ENCODE measurements at regions not wholly inside any gene's neighbourhood (a gene's known extent, or its start where the extent isn't known, plus 50 kb on each side); places are given as distances from the start of the nearest gene placed in this dataset.
"Not testable (repeated sequence)": the region's sequence is repeated elsewhere in the genome, so short reads cannot be mapped to it uniquely, and the experiment has no call there.

DNA sequence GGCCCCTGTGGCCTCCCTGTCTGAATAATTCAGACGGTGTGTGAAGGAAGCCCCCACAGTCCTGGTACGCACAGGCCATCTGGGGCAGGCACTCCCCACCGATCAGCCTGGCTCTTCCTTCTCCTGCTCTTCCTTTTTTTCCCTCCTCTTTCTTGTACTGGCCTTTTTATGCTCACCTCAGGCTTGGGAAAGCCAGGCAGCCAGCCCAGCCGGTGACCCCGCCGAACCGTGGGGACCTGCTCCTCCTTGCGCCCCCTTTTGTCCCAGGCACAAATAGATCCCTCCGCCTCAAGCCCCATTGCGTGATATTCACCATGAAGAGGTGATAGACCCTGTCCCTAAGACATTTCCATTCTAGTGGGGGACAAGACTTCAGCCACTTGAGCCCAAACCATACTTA, 80.2 kb upstream of the BRD7 start:
- no peak for DNase-seq

DNA sequence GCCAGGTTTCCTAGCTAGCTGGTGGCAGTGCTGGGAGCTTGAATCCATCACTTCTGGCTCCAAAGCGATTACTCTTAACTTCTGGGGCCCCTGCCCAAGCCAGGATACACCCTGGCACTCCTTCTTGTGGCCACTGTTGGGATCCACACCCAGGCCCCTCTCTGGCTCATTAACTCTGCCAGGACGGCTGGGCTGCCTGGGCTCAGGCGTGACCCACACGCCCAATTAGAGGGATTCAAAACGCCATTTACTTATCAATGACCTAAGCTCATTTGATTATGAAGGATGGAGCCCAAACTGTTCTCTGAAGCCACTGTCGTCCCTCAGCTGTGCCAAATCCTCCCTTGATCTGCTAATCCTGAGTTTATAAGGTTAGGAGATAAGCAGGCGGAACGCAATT, 79.7 kb upstream of the BRD7 start:
- DNase-seq: no peak

DNA sequence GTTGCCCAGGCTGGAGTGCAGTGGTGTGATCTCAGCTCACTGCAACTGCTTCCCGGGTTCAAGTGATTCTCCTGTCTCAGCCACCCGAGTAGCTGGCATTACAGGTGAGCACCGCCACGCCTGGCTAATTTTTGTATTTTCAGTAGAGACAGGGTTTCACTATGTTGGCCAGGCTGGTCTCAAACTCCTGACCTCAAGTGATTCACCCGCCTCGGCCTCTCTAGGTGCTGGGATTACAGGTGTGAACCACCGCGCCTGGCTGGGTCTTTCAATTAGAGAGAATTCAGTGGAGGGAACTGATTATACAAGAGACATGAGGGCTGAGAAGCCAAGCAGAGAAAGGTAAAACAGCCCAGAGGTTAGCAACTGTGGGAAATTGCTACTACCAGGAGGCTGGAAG, 78.6 kb upstream of the BRD7 start:
- not testable (repeated sequence) for DNase-seq

DNA sequence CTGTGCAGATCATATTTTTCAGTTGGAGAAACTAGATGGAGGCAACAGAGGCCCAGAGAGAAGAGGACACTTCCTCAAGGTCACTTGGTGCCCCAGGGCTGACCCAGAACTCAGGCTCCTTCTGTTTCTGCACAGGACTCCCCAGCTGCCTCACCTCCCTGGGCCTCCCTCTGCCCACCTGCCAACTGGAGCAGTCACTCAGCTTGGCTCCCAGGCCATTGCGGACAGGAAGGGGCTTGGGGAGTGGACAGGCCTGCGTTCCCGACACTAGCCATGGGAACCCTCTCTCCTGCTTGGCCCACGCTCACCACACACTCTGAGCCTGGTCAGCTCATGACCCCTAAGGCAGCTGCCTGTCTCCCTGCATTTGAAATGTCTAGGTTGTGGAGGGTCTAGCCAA, 78.1 kb upstream of the BRD7 start:
- no peak for DNase-seq

DNA sequence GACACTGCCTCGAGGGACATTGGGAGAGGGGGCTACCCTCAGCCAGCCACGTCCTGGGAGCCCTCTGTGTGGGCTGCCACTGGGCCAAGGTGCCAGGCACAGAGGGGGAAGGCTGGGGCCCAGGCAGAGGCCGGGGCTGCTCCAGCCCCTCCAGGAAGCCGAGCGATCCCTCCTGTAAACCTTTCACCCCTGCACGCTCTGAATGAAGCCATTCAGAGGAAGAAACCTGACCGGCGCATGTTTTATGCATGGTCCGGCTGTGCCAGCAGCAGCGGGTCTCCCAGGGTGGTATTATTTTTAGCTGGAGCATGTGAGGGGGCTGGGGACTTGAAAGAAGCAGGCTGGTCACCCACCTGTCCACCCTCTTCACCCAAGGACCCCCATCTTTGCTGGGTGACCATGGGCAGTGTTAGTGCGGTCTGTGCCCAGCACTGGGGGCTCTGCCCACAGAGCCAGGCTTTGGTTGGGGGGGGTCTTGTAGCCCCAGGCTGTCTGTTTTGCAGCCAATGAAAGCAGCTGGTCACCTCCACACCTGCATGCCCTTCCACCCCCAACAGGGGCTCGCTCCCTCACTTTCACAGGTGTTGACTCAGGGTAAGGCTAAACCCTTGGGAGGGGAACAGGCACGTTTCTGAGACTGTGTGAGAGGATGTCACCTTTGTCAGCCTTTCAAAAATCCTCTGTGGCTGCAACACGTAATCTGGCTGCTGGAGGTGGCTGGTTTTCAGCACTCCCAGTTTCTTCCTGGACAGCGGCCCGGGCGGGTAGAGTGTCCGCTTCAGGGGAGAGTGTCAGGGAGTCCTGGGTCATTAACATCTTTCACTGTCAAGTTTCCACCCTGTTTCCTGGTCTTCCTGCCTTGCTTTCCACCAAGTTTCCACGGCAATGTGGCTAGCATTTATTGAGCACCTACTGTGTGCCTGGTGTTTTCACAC, 77.1 kb upstream of the BRD7 start:
- DNase-seq: no peak

DNA sequence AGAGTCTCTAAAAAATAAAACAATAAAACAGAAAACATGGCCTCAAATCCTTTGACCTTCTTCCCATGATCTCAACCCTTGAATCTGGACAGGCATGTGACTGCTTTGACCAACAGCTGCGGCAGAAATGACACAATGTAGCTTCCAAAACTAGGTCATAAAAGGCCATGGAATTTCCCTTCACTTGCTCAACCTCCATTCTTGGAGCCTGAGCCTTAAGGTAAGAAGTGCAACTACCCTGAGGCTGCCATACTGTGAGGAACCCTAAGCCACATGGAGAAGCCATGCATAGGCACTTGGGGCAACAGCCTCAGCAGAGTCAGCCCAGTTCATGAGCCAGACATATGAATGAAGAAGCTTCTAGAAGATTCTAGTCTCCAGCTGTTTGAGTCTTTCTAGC, 75.7 kb upstream of the BRD7 start:
- DNase-seq: no peak

DNA sequence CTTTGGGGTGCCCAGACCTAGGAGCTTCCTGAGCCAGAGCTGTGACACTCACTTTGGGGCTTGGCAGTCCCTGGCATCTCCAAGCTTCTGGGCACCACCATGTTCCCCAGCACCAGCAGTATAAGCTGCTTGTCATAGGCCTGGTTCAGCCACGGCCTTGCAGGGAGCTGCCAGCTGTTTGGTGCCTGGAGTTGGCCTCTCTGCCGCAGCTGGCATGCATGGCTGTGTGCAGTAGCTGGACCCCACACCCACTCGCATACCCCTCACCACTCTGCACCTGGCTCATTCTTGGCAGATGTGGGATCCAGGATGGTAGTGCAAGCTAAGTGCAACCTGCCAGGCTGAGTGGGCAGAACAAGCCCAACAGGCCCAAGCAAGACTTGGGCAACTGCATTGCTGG, 73.4 kb upstream of the BRD7 start:
- no peak for DNase-seq

DNA sequence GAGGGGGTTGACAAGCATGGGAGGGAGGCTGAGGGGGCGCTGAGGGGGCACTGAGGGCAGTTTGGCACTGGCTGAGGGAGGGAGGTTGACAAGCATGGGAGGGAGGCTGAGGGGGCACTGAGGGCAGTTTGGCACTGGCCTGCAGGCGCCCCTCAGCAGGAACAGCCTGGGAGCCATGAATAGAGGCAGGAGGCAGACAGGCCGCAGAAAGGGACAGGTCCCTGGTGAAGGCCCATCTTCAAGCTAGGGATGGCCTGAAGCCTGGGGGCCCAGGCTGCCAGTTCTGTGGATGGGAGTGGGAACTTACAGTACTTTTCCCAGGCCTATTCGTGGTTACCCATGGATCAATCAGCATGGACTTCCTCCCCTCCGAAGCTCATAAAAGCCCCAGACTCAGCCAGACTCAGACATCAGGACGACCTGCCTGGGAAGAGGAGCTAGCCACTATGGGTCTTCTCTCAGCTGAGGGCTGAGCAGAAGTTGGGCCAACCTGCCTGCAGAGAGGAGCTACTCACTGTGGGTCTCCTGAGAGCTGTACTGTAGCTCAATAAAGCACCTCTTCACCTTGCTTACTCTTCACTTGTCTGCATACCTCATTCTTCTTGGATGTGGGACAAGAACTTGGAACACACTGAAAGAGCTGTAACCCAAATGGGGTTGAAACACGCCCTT, 72.8 kb upstream of the BRD7 start:
- DNase-seq: no peak

DNA sequence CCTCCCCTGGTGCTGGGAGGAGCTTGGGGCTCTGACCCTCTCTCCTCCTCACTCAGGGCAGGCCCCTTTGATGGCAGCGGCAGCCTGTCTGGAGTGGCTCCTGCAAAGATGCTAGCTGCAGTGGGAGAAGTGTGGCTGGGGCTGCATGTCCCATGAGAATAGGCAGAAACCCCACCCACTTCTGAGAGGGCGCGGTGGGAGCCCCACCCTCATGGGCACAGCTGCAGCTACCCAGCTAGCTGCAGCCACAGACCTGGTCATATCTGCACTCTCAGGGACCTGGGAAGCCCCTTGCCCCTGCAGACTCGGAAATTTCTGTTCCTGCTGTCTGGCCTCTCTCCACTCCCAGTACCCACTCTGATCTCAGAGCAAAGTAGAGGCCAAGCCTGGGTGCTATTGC, 72.2 kb upstream of the BRD7 start:
- no peak for DNase-seq

DNA sequence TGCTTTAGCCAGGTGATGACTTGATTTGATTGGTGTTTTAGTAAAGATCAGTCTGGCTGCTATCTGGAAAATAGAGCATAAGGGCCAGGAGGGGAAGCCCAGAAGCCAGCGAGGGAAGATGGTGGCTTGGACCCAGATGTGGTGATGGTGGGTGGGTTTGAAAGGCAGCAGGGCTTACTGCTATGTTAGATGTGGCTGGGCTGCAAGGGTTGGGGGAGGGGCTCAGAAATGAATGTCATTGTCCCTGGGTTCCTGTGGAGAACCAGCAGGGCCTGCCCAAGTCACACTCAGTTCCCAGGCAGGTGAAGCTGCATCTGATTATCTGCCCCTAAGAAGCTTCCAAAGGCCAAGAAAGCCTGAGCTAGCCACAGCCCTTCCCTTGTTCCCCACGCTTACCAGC, 71.7 kb upstream of the BRD7 start:
- no peak for DNase-seq

DNA sequence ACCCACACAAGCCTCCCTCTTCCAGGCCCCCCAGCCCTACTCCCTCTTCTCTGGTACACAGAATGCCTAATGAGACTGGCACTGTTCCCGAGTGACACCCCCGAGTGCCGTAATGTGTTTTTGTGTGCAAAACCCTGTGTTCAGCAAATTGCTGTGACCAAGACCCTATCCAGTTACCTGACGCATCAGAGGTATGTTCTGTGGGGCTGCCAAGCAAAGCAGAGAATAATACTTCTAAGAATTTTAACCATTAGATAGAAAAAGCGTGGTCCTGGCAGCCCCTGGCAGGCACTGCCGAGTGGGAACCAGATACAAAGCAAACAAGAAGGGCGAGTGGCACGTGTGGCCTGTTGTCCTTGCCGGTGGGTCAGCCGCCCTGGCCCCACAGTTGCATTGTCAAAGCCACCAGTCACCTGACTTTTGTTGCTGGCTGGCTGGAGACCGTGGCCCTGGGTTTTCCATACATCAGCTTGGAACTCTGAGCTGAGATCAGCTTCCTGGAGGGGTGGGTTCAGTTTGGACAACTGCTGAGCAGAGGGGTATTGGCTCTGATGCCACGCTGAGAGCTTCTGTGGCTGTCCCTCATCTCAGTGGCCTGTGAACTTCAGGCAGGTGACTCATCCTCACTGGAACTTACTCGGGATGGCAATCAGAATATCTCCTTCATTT, 69.1 kb upstream of the BRD7 start:
- DNase-seq: no peak

DNA sequence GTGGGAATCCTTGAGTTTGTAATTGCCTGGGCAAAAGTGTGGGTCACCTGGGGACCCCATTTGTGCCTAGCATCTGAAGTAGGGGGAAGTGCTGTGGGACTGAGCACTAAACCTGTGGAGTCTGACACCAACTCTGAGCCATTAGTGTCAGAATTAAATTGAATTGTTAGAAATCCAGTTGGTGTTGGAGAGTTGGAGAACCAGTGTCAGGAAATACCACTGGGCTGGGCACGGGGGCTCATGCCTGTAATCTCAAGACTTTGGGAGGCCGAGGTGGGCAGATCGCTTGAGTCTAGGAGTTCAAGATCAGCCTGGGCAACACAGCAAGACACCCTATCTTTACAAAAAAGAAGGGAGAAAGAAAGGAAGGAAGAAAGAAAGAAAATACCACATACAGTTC, 67.5 kb upstream of the BRD7 start:
- no peak for DNase-seq

DNA sequence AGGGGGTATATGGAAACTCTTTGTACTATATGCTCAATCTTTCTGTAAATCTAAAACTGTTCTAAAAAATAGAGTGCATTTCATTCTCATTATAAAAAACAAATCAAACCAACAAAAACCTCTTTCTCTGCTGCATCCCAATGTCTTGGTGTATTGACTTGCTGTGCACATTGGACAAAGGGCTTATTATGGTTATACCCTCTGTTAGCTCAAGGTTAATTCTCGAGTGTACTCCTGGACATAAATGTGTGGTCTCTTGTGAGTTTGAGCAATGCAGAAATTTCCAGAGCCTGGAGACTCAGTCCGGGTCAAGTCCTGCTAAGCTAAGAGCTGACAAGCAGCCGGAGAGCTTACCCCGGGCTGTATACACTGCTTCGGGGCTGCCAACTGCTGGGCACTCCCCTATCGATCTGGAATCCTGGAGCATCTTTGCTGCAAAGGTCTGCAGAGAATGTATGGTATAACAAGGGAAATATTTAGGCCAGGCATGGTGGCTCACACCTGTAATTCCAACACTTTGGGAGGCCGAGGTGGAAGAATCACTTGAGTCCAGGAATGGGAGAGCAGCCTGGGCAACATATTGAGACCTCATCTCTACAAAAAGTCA, 66.2 kb upstream of the BRD7 start:
- DNase-seq: no peak

DNA sequence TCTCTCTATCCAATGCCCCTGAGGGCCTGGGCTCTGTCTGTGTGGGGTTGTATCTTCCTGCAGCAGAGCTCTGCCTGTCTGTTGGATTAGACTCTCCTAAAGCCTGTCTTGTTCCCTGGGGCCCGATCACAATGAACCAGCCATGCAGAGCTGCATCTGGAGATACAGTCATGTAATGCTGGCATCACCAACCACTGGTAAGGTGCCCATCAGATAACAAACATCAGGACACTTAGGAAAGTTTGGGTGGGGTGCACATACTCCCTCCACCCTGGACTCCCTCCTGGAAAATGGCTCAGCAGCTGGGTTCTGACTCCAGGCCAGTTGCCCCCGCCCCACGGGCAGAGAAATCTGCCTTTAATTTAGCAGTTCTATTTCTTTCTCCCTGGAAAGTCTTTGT, 61.3 kb upstream of the BRD7 start:
- no peak for DNase-seq

DNA sequence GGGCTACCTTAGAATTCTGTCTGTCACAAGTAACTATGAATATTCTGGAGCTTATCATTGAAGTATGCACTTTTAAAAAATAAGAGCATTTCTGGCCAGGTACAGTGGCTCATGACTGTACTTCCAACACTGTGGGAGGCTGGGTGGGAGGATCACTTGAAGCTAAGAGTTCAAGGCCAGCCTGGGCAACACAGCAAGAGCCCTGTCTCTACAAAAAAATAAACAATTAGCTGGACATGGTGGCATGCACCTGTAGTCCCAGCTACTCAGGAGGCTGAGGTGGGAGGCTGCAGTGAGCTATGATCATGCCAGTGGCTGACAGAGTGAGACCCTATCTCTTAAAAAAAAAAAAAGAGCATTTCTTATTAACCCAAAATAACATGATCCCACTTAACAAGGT, 60.0 kb upstream of the BRD7 start:
- no peak for DNase-seq

DNA sequence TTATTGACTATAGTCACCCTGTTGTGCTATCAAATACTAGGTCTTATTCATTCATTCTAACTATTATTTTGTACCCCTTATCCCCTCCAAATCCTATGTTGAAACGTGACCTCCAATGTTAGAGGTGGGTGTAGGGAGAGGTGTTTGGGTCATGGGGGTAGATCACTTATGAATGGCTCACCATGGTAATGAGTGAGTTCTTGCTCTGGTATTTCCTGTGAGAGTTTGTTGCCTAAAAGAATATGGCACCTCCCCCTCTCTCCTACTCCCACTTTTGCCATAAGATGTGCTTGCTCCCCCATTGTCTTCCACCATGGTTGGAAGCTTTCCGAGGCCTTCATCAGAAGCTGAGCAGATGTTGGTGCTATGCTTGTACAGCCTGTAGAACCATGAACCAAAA, 59.3 kb upstream of the BRD7 start:
- DNase-seq: no peak

DNA sequence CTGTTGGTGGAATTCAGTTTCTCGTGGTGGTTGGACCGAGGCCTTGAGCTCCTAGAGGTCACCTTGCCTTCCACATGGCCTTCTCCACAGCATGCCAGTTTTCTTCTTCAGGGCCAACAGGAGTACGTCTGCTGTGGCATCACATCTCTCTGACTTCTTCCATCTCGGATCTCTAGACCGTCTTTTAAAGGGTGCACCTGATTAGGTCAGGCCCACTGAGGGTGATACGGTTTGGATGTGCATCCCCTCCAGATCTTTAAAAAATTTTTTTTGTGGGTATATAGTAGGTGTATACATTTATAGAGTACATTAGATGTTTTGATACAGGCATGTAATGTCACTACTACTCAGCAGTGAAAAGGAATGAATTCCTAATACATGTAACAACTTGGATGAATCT, 58.3 kb upstream of the BRD7 start:
- DNase-seq: no peak

DNA sequence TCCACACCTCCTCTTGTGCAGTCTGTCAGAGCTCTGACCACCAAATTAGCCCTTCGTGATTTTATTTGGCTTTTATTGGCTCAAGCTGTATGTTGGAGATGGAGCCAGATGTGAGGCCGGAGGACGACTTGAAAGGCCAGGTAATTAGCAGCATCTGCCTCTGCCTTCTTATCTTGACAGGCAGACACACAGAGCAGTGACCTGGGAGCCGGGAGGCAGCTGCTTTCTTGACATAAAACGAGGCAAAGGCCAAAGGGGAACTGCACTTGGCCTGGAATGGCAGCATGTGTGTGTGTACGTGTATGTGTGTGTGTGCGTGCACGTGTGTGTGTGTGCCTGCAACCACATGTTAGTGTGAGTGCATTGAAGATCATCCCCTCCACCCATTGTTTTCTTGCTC, 56.9 kb upstream of the BRD7 start:
- DNase-seq: no peak

DNA sequence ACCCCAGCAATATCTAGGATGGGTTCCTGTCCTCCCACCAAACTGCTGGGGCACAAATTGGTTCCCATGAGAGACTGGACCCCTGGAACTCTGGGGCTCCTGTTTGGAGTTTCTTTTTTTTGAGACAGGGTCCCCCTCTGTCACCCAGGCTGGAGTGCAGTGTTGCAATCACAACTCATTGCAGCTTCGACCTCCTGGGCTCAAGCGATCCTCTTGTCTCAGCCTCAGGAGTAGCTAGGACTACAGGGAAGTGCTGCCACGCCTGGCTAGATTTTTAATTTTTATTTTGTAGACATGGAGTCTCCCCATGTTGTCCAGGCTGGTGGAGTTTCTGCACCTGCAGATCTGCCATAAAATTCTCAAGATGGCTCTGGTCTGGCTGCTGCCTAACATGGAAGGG, 56.3 kb upstream of the BRD7 start:
- no peak for DNase-seq

DNA sequence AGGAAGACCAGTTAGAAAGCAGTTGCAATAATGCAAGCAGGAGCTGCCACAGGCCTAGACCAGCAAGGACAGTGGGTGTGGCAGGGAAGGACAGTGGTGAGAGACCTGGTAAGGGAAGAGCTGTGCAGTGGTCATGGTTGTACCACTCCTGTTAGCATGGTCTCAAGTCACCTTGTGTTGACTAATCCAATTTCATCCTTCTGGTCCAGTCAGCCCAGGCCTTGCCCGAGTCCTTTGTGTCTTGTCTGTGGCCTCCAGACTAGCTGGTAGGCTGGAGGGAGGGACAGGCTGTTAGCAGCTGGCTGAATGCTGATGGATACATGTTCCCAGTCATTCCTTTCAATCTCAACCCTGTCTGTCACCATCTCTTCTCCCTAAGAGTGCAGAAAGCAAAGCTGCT, 54.1 kb upstream of the BRD7 start:
- no peak for DNase-seq

DNA sequence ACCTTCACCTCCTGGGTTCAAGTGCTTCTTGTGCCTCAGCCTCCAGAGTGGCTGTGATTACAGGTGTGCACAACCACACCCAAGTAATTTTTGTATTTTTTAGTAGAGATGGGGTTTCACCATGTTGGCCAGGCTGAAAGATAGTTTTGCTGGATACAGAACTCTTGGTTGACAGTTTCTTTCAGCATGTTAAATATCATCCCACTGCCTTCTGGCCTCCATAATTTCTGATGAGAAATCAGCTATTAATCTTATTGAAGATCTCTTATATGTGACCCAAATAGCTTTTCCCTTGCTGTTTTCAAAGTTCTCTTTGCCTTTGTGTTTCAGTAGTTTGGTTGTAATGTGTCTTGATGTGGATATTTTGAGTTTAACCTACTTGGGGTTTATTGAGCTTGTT, 50.3 kb upstream of the BRD7 start:
- no peak for DNase-seq
